Choroid plexus epithelial cell (primary cell): ENCODE measurements at regions not wholly inside any gene's neighbourhood (a gene's known extent, or its start where the extent isn't known, plus 50 kb on each side); places are given as distances from the start of the nearest gene placed in this dataset.

ENCODE experiments used
- DNase-seq: peaks from one replicate; pipeline ENCODE4 v3.0.0-alpha.2; 2010; ENCODE audit warnings: low read depth
- H3K4me3 ChIP-seq: 2 replicates; pipeline ENCODE4 v1.5.1; 2011; ENCODE audit warnings: low read depth, mild to moderate bottlenecking, control low read depth, low read length, moderate library complexity
- CTCF ChIP-seq: conservative IDR thresholded peaks from 2 replicates; pipeline ENCODE4 v1.5.1; 2011; ENCODE audit warnings: low read depth, mild to moderate bottlenecking, control low read depth, inconsistent platforms, low read length, moderate library complexity

GRCh38 chr12:86333955-86334522, 77.8 kb upstream of the MGAT4C start:
- DNase-seq = no peak
- no peak for TF ChIP-seq CTCF
- H3K4me3 ChIP-seq = no peak overlapping the region

DNA sequence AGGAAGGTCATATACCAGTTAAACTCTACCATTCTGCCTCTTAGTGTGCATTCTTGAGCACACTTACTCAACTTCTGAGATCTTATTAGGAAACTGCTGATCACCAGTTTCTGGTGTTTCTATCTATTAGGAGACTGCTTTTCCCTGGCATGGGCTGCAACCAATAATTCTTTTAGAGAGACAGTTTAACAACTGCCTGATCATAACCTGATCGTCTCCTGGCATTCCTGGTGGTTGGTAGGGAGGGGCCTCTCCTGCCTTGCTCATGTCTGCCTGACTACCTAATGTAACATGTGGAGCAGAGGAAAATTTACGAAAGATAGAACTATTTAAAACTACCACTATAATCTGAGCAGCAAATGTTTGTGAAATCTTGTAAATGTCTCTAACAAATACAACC, 75.3 kb upstream of the MGAT4C start:
- no peak overlapping the region for H3K4me3 ChIP-seq
- DNase-seq = no peak
- no peak for TF ChIP-seq CTCF

DNA sequence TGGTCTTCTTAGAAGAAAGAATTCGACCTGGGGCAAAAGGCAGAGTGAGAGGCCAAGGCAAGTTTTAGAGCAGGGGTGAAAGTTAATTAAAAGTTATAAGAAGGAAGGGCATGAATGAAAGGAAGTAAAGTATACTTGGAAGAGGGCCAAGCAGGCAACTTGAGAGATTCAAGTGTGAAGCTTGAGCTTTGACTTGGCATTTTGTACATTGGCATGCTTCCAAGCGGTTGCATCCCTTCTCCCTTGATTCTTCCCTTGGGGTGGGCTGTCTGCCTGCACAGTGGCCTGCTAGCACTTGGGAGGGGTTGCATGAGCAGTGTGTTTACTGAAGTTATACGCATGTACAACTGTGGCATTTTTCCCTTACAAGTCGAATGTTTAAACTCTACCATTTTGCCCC, 74.8 kb upstream of the MGAT4C start:
- no peak overlapping the region for H3K4me3 ChIP-seq
- DNase-seq = no peak
- TF ChIP-seq CTCF = no peak

- no peak for TF ChIP-seq CTCF
- no peak for DNase-seq
Measured at GRCh38 chr12:86312232-86312631, 56.0 kb upstream of the MGAT4C start.

More at GRCh38 chr12:86312232-86312631, 56.0 kb upstream of the MGAT4C start:
- H3K4me3 ChIP-seq = no peak overlapping the region
